DMS 273 (cell line): ENCODE measurements at regions not wholly inside any gene's neighbourhood (a gene's known extent, or its start where the extent isn't known, plus 50 kb on each side); places are given as distances from the start of the nearest gene placed in this dataset.

Source experiments
- DNase-seq: peaks from one replicate; lab custom pipeline; 2025; ENCODE audit not compliant: unreplicated experiment; lab: John Stamatoyannopoulos, UW

DNA sequence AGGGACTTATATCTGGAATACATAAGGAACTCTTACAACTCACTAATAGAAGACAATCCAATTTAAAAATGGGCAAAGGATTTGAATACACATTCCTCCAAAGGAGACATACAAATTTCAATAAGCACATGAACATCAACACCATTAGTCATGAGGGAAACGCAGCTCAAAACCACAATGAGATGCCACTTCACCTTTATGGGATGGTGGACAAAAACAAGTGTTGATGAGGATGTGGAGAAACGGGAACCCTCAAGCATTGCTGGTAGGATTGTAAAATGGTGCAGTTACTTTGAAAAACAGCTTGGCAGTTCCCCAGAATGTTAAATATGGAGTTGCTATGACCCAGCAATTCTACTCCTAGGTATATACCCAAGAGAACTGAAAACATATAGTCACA, 72.7 kb upstream of the IER5L start:
- DNase-seq = no peak

DNA sequence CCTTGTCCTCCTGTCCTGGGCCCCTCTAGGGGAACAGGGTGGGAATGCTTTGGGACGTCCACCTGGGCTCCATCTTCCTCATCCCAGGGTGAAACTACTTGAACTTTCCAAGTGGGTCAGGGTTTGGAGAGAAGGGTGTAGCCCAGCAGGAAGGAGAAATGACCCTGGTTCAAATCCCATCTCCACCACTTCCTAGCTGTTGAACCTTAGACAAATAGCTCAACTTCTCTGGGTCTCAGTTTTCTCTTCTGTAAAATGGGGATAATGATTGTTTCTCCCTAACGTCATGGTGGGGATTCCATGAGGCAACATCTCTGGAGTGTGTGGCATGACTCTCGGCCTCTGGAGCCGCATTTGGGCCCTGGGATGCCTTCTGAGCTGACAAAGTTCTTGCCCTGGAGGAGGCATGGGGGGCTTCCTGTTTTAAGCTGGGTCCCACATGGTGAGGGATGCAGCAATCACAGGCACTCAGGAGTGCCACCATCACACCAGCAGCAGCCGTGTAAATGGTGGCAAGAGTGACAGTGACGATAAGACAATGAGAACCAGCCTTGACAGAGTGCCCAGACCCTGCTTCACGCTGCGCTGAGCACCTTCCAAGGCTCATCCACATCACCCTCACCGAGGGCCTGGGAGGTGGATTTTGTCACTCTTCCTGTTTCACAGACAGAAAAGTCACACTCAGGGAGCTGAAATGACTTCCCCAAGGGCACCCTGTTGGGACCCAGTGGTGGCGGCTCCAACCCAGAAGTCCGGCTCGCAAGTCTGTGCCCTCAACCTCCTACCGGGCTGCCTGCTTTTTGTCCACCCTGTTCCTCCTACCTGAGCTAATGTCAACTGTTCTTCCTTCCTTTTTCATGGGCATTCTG, 69.5 kb upstream of the IER5L start:
- DNase-seq = no peak

DNA sequence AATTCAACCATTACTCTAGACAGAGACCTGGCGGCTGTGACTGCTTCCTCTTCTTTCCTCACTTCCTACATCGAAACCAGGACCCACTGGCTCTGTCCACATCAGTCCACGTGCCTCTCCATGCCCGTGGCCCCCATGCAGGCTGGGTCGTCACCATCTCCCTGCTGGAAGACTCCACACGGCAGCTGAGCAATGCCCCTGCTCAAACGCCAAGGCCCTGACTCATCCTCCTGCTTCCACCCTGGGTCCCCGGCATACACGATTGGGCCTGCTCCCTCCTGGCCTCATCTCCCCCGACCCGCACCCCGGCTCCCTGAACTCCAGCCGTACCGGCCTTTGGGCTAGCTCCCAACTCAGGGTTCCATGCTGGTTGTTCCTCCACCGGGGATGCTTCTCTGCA, 67.2 kb upstream of the IER5L start:
- DNase-seq = no peak

- DNase-seq = peak; percentile 29
Measured at GRCh38 chr9:129242971-129243561, 65.0 kb upstream of the IER5L start.

DNA sequence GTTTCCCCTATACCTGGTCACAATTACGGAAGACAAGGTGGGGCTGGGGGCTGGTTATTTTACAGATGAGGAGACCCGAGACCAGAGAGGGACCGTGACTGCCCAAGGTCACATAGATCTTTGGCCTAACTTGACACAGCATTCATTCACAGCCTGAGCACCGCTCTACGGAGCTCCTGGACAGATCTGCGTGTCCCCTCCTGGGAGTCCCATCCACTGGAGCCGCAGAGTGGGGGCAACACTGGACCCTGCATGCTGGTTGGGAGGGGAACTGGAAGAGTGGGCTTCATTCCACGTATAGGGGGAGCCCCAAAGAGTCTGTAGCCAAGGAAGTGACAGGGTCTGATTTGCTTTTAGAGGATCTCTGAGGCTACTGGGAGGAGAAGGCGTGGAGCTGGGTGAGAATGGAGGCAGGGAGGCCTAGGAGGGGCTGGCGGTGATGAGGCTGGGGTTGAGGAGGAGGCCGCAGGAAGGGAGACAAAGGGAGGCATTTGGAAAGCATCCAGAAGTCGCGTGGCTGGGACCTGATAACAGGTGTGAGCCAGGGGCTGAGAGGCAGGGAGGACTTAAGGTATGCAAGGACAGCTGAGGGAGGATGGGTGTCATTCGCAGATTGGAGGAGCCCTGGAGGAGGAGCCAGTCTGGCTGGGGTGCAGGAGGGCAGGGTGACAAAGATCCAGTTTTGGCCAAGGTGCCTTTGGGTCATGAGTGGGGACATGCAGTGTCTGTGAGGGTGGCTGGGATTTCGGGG, 64.3 kb upstream of the IER5L start:
- no peak for DNase-seq

- DNase-seq = no peak
Measured at GRCh38 chr9:129241725-129242124, 63.7 kb upstream of the IER5L start.

DNA sequence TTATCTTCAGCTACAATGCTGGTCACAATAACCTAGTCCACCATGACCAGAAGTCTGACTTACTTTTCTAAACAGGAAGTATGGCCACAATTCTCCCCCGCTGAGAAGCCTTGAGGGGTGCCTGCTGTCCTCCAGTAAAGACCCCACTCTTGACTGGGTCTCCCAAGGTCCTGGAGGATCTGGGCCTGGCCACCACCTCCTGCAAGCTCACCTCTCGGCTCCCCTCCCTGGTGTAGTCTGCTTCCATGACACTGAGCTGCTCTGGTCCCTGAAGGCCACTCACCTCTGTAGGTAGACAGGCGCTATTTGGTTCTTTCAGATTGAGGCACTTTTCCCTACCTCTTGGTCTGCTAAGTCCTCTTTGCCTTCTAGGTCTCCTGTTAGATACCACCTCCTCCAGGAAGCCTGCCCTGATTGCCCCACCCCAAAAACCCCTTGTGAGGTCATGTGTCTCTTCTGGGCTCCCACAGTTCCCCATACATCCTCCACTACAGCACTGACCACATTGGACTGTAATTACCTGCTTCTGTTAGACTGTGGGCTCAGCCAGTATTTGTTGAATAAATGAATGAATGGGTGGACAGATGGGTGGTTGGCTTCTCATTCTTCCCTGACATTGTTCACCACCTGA, 62.6 kb upstream of the IER5L start:
- DNase-seq = no peak

GRCh38 chr9:129239946-129240490, 62.0 kb upstream of the IER5L start:
- no peak for DNase-seq

DNA sequence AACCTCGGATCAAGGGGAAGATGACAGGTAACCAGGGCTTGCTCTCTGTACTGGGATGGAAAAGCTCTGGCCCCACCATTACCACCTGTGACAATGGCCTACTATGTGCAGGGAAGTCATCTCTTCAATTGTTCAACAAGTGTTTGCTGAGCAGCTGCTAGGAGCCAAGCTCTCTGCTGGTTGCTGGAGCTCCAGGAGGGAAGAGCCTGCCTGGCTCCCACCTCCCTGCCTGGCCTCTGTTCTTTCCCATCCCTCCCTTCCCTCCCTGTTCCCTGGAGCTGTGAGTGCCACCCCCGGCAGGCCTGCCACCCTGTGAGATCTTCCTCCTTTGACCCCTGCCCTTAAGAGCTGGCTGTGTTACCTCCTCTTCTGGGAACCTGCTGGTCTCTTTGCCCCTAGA, 59.7 kb upstream of the IER5L start:
- DNase-seq = no peak

DNA sequence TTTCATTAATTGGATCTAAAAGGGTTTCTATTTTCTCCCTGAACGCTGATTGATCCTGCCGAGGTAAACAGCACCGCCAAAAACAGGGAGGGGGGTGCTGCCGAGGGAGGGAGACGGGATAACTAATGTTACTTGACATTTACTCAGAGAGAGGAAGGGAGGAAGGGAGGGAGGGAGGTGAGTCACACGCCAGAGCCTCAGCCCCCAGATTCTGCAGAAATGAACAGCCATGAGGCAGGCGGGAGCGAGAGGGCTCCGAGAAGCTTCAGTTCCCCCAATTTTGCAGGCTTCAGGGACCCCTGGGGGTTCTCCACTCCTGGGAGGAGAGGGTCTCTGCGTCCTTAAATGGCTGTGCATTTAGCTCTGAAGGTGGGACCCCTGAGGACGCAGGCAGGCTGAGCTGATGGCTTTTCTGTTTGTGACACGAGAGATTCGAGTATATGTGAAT, 59.1 kb upstream of the IER5L start:
- no peak for DNase-seq

DNA sequence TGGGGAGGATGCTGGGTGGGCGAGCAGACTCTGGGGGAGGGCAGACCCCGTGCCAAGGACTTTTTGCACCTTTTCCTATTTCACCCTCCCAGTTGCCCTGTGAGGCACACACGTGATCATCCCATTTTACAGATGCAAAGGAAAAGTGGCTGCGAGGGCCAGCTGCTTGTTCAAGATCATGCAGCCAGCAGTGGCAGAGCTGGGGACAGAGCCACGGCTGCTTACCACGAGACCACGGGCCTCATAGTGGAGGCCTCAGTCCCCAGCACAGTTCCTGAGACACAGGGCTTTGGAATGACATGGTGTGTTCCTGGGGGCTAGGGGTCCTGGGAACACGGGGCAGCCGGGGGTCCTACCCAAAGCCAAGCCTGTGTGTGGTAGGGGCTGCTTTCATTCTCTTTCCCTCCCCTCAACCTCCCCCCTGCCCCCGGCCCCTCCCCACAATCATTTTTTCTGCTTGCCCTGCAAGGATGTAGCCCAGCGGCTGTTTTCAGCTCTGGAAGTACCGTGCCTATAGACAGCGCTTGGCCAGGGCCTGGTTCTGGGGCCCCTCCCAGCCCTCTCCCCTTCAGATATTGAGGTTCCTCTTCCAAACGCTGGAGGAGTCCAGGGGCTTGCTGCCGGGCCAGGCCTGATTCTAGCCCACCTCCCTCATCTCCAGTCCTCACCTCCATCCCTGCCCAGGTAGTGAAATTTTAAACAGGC, 58.5 kb upstream of the IER5L start:
- no peak for DNase-seq

DNA sequence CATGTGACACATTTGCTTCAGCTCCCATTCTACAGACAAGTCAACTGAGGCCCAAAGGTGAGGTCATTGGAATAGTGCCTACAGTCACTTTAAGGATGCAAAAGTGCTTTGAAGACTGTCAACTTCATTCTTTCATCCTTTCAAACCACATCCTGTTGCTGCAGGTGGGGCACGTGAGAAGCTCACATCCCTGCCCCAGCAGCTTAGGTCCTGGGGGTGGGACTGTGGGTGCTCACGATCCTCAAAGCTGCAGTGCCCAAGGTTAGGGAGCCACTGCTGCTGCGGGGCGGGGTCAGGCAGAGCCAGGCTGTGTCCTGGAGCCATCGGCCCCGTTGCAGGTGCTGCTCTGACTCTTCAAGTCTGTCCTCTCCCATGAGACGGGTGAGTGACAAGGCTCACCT, 57.9 kb upstream of the IER5L start:
- no peak for DNase-seq

GRCh38 chr9:129235041-129235930, 57.2 kb upstream of the IER5L start:
- no peak for DNase-seq

DNA sequence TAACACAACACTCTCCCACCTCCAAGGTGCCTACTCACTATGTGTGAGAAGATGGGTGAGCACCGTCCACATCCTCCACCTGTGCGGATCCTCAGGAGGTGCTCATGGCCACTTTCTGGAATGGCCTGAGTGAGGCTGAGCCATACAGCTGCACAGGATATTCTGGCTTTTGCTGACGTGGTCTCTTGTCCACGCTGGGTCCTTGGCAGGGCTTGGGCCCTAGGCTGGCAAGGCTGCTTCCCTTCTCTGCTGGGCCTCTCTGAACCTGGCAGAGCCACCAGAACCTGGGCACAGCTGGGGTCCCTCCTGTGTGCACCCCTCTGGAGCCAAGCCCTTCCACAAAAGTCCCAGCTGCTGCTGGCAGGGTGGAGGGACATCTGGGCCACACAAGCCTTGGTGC, 56.4 kb upstream of the IER5L start:
- no peak for DNase-seq

GRCh38 chr9:129232839-129233591, 55.0 kb upstream of the IER5L start:
- no peak for DNase-seq

DNA sequence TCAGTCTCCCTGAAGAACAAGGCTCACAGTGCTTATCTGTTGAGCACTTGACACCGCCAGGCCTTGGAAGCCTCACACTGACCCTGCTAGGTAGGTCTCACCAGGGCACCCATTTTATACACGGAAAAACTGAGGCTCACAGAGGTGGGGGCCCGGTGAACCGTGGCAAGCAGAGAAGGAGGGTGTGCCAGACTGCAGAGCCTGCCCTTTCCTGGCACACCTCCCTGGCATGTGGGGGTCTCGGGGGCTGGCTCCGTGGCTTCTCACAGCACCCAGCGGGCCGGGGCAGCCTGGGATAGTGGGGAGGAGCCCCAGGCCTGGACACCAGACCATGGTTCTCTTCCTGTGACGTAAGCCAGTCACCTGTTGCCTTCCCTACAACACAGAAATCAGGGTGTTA, 53.7 kb upstream of the IER5L start:
- DNase-seq = no peak

DNA sequence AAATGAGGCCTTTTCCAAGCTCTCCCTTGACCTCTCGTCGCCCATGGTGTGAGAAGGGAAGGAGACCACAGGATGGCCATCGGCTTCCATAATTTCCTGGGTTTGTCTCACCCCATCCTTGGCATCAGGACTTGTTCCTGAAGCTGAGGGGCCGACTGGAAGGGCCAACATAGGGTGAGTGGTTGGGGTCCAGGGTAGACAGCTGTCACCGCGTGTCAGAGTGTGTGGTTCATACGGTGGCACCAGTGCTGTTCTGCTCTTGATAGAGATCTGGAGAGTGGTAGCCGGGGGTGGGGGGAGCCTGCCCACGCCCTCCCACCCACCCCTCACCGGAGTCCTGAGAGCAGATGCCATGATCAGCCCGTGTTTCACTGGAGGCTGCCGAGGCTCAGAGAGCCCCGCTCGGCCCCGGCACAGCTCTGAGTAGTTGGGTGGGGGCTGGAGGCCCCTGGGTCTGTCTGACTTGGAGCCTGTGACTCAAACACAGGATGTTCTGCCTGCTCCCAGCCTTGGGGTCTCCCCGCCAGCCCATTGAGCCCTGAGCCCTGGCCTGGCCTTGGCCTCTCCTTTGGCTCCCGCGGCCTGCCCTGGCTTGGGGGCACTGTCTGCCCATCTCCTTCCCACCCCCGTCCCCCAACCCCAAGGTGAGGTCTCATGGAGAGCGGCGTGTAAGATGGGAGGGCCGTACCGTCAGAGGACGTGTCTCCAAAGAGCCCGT, 53.1 kb upstream of the IER5L start:
- no peak for DNase-seq

- no peak for DNase-seq
Measured at GRCh38 chr9:129230302-129230701, 52.2 kb upstream of the IER5L start.
